Ecto neural progenitor cell (in vitro differentiated cells): ENCODE measurements at regions not wholly inside any gene's neighbourhood (a gene's known extent, or its start where the extent isn't known, plus 50 kb on each side); places are given as distances from the start of the nearest gene placed in this dataset.

Experiments
- DNase-seq: peaks from one replicate; pipeline ENCODE4 v3.0.0-alpha.2; 2018; ENCODE audit warnings: low spot score

DNA sequence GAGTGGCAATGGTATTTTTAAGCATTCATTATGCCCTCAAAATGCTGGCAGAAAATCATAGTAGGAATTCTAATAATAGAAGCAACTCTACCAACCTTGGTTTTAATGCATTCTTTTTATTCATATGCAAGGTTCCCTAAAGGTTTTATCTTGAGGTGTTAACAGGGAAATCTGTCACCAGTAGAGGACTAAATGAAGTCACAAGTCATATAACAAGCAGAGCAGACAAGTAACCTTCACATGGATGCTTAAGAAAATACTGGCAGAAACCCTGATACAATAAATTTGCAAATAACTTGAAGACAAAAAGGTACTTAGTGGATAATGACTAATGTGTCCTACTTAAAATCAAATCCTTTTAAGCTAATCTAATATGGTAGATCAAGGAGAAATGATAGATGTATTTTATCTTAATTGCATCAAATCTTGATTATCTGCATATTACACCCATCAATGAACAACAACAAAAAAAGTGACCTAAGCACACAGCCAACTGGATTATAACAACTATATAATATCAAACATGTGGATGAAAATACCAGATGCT is 73.3 kb downstream of the RFC3 start:
- no peak for DNase-seq

DNA sequence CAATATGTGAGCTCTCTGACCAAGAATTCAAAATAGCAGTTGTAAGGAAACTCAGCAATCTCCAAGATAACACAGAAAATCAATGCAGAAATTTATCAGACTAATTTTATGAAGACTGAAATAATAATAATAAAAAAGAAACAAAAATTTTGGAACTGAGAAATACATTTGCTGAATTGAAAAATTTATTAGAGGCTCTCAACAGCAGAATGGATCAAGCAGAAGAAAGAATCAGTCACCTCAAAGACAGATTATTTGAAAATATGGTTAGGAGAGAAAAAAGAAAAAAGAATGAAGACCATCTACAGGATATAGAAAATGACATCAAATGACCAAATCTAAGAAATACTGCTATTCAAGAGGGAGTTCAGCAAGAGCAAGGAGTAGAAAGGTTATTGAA is 75.6 kb downstream of the RFC3 start:
- DNase-seq, result no peak

DNA sequence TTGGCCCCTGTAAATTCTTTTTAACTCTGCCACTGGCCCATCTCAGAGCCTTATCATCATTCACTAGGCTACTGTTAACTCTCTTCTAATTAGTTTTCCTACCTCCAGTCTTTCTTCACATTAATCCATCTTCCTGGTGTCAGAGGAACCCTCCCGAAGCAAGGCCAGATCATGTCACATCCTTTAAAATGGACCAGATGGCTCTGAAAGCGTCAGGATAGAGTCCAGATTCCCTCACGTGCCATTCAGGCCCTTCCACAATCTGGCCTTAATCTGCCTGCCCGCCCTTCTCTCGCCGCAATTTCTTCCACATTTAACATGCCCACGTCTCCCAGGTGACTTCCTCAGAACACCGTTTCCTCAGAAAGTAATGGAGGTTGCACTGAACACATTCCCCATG is 86.5 kb downstream of the RFC3 start:
- no peak for DNase-seq

DNA sequence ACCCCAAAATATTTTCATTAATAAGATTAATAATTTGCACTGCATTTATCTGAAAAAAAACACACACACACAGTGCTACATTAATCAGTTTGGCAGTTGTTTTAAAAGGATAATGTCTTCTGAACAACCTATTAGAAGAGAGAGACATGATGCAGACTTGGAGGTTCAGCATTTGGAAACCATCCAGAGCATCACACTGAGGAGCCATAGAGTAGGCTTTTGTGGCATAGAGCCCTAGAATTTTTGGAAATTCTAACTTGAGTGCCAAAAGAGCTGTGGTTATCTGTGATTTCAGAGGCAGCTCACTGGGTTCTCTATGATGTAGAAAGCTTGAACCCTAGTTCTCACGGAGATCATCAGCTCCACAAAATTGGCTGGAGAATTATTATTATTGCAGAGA is 90.2 kb downstream of the RFC3 start:
- no peak for DNase-seq

DNA sequence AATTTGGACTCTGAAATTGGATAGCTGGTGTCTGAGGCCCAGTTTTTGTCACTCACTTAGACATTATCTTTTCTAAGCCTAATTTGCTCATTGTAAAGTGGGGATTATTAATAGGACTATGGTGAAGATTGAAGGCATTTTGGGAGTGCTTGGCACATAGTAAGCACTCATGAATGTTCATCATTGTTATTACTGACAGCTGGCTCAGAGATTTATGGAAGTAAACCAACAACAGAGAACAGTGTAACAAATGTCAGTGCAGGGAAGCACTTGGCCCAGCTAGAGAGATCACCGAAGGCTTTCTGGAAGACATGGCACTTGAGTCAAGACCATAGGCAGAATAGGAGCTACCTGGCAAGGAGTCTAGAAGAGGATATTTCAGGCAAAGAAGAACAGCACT is 92.3 kb downstream of the RFC3 start:
- no peak for DNase-seq

DNA sequence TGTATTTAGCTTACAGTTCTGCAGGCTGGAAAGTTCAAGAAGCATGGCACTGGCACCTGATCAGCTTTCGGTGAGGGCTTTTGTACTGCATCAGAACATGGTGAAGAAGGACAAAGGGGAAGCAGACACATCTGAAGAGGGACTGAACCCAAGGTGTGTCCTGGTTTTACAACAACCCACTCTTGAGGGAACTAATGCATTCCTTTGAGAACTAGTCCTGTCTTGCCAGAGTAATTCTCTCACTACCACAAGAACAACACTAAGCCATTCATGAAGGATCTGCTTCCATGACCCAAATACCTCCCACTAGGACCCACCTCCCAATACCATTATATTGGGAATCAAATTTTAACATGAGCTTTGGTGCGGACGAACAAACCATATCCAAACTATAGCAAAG is 93.6 kb downstream of the RFC3 start:
- DNase-seq, result no peak

DNA sequence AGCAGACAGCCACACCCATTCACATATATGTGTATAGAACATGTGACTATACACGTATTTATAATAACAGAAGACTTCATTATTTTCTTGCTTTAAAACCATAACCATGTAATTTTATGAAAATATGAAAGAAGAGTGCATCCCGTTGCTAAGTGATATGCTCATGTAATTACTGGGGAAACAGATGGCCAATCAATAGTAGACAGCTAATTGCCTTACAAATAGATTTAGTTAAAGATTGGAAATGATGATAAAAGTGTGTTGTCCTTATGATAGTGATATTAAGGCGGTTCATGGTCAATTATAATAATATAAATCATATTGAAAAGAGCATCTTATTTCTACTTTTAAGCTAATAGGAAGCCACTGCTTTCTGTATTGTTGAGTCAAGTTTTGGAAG is 95.9 kb downstream of the RFC3 start:
- no peak for DNase-seq

DNA sequence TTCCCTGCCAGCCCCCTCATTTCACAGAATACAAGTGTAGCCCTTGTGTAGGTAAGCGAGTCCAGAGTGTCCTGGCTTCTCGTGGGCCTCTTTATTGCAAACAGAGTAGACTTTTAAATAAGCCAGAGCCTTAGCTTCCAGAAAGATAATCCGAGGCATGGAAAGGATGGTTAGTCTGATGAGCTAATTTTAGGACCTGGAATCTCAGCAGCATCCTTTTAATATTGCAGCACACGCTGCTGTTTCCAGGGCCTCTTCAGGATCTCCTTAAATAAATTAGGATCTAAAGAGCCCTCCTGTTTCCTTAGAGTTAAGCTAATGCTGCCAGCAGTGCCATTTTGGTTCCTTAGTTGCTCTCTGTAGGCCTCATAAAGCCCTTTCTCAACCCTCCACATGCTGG is 99.2 kb downstream of the RFC3 start:
- DNase-seq, result no peak

DNA sequence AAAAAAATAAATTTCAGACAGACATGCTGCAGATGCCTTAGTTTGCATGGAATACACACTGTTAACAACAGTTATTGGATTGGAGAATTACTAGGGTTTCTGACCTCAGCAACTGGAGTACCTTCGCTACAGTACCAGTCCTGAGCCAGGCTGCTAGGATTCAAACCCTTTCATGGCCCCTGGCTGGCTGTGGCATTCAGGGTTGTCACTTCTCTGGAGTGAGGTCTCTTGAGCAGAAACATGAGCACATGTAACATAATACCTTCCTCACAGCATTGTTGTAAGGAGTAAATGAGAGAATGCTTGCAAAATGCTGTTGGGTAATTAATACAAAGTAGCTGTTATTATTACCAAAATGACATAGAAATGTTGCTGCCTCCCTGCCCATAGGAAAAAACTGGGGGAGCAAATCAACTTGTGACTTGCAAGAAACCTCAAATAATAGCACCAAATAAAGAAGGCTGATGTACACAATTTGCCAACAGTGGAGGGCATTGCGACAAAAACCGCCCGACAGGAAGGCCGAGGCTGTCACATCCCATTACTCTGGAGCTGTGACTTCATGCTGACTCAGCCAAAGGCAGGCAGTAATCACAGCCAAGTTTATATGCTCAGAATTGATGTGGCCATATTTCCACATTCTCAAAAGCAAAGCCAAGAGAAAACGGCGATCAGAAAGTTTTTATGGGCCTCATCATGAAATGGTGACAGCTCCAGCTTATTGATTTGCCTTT is 100.4 kb downstream of the RFC3 start:
- DNase-seq, result no peak

DNA sequence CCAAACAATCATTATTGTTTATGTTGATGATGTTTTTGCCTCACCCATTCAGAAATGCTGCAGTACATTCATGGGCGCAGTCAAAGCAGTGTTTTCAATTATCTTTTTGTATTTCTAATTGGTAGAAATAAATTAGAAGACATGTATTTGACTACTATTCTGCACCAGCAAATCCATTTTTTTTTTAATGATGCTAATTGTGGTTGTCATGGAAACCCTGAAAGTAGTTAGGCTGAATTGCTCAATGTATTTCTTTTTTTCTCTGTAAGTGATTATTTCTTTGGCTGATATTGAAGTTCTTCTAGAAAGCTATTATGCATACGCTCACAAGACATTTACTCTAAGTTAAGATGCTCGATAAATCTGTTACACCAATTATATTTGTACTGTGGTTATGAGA is 101.2 kb downstream of the RFC3 start:
- DNase-seq, result no peak

DNA sequence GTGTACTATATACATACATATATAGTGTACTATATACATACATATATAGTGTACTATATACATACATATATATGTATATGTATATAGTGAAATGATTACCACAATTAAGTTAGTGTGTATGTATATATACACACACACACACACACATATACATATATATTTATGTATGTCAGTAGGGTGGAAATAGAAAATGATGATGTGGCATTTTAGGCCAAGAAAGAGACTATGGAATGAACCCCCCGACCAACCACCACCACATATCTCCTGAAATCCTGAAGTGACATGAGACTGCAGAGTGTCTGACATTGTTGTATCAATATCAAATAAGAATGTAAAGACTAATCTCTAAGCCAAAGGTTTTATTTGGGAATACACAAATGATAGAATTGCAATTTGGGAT is 107.6 kb downstream of the RFC3 start:
- no peak for DNase-seq

DNA sequence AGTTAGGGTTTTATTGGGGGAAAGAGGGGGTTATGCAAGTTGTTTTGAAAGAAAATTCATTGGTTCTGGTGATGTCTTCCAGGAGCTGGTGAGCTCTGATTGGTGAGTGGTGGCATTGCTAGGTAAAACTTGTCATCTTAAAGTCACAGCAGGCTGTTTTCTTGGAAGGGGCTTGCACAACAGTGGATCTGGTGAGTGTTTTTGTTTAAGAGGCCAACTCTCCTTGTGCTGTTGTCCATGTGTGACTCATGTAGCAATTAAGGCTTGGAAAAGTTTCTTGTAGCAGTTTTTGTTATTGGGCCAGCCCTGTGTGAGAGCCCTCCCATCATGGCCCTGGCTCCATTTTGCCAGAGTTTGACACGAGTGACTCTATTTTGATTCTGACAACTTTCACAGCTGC is 109.4 kb downstream of the RFC3 start:
- no peak for DNase-seq

DNA sequence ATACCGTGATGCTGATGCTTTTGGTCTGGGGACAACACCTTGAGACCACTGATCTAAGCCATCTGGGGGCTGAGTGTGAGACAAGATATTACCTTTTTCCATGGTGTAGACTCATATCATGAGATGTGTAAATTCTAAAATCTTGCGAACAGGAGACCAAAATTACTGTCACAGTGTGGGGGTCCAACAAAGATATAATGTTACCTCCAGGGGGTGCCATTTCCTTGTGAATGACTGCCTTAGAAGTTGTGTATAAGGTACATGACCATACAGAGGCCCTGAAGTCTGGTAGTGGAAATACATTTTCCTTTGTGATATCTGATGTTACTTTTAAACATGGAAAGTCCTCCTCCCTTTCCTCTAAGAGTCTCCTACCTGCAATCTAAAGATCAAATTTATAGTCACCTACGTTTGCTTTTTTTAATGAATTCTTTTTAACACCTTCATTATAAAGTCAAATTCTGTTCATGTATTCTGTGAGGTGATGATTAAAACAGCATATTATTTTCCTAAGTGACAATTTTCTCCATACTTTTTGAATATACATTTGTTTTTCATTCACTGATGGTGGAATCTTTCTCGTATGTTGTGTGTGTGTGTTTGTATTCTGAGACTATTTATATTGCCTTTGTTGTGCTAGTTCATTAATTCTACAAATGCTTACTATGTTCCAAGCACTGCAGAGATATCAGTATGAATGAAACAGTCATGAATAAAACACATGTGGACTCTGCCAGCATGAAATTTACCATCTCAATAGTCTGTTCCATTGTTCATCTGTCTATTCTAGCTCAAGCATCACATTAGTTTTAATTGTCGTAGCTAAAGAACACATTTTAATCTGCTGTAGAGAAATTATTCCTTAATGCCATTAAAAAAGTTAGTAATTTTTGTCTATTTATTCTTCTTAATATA is 113.7 kb downstream of the RFC3 start:
- DNase-seq, result no peak

DNA sequence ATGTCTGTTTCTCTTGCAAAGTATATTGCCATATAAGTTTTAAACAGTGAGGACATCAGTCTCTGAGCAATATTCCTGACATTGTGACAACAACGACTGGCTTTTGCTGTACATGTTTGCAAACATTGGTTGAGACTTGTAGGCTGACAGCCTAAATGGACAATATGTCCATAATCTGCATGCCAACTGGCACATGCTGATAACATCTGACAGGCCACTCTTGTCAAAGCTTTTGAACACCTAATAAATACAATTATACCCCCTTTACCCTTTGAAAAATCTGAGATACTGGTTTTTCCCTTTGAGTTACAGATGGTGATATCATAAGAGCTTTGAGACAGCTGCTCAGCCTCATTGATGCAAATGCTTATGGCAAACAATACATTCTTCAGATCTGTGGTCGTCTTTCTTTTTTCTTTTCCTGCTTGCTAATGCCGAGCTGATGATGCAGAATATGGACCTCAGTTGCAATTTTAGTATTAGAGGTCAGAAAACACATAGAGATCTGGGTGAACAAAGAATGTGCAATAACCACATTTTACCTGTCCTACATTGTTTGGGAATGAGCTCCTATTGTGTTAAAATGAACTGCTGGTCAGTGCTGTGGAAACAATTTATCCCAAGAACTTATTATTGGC is 114.9 kb downstream of the RFC3 start:
- DNase-seq, result no peak

DNA sequence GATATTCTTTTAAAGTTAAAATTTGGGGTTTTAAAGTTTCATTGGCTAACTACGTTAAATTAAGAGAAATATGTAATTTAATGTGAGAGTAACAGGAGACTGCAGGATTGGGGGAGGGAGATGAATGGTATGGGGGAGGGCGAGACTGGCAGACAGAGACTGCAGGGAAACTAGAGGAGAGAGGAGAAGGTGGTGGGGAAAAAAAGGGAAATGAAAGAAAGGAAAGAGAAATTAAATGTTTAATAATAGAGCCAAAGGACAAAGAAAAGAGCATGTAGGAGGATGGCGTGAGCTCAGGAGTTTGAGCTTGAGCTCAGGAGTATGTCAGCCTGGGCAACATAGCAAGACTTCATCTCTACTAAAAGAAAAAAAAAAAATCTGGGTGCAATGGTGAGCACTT is 115.9 kb downstream of the RFC3 start:
- no peak for DNase-seq

DNA sequence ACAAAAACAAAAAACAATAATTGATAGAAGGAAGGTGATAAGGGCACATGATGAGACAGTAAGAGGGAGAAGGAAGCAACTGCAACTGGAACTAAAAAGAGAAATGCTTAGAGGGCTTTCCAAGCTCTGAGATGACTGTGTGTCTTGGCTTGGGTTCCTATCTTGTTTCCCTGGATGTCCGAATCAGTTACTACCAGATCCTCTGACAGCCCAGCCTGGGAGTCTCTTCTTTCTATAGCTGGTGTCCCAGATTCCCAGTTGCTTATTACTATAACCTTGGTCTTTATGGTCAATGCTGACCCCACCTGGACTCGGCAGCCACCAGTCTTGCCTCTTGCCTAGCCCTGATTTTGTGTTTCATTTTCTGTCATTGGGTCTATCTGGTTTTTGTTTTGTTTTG is 116.4 kb downstream of the RFC3 start:
- DNase-seq, result no peak

DNA sequence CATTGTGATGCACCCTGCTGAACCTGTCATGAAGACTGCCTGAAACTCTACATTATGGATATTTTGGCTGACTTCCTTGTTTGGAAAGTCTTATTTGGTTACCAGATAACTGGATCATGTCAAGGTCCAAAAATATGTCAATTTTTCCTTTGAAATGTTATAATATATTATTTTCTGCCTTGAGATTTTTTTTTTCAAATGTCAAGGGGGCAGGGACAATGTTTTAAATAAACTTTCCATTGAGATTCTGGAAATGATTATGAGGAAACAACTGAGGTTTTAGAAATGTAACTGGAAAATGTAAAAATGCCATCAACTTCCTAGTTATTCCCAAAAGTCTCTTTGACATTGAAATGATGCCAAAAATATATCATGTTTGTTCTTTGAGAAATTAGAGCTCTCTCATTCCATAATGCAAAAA is 117.0 kb downstream of the RFC3 start:
- DNase-seq, result no peak

DNA sequence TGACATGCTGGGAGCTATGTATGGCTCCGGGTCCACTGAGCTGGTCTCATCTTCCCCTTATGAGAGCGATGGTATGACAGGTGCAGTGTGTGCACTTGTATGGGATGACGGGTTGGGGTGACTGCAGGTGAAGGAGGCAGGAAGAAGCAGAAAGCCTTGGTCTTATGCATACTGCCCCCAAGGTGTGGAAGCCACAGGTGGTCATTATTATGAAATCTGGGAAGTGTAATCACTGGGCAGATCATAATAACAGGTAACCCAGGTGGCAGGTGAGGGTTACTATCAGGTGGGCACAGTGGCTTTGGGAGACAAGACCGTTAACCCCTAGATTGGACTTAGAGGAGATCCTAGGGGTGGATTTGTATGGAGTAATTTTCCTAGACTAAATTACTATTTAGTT is 118.0 kb downstream of the RFC3 start:
- DNase-seq, result no peak

DNA sequence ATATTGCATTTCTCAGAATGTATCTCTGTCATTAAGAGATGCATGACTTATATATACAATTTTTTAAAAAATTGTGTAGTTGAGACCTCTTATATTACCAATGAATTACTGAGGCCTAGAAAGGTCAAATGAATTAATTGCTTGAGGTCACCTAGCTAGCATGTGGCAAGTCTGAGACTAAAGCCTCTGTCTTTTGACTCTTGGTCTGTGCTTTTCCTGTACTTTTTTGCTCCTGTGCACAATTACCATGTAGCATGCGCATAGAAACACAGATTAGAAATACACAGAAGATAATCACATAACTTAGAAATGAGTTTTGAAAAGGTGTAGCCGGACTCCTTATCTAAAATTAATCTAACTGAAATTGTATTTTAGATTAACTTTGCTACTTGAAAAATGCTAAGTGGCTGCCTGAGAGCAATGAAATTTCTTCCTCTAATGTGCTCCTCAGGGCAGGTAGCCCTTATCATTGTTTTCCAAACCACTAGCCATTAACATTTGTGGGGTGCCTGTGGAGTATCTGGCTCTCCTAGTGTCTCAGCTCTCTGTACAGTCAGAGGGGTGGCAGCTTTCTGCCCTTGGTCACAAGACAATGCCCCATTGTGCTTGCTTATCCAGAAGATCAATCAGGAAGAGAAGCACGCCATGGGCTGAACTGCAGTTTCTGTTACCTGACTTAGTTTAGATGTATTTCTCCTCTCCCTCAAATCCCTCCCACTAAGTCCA is 119.6 kb downstream of the RFC3 start:
- DNase-seq, result no peak

DNA sequence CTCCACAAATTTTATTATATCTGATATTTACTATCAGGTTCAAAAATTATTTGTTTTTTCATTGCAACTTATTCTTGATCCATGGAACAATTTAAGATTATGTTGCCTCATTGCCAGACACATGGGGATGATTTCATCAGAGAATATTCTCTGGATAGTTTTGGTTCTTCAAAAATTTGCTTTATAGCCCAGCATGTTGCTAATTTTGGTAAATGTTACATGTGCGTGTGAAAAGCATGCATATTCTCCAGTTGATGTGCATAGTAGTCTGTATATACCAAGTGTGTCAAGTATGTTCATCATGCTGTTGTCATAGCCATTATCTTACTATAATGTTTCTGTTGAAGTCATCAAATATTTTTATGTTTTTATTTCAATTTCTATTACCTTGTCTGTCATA is 122.3 kb downstream of the RFC3 start:
- no peak for DNase-seq

DNA sequence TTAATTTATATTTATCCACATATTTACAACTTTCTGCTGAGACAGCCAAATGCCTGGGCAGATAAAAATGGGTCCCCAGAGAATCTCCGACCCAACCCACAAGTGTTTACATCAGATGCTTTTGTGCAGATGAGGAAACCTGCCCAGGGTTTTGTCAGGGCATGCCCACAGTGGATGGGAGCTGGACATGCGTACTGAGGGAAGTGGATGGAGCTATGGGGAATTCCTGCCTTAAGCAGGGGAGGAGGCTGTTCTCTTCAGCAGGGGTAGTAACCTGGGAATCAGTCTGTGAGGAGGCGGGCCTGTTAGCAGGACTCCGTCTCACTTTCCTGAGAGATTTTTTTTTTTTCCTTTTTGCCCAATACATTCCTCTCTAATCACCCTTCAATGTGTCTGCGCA is 122.9 kb downstream of the RFC3 start:
- DNase-seq, result no peak

DNA sequence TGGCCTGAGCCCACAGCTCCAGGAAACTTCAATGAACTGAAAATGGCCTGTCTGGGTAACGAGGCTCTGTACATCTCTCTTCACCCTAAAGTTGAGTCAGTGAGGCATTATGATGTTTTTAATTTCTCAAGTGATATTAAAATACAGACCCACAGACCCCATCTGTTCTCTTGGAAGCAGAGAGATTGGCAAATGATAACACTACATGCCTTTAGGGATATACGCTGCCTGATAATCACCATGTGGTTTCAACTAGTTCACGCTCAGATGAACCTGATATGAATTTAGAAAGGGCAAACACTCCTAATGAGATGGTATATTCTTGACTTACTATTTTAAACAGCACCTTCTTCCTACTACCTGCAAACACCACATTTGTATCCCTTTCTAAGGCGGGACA is 127.5 kb downstream of the RFC3 start:
- DNase-seq, result no peak
